Endothelial cell of hepatic sinusoid (primary cell): ENCODE measurements at regions not wholly inside any gene's neighbourhood (a gene's known extent, or its start where the extent isn't known, plus 50 kb on each side); places are given as distances from the start of the nearest gene placed in this dataset.
"Not testable (repeated sequence)": the region's sequence is repeated elsewhere in the genome, so short reads cannot be mapped to it uniquely, and the experiment has no call there.

Source experiments
- in situ Hi-C: cut with HindIII; loops from 2 replicates; pipeline ENCODE4 v1.10.0; 2017; ENCODE audit warnings: low sequenced_read_pairs

GRCh38 chr10:78332657-78333056 lies 299.0 kb downstream of the RPS24 start:
- in situ Hi-C loops = no loop called here

- in situ Hi-C loops = no loop called here
Measured at GRCh38 chr10:78333362-78334143, 299.9 kb downstream of the RPS24 start.

- in situ Hi-C loops = no loop called here
Measured at GRCh38 chr10:78335371-78335690, 301.7 kb downstream of the RPS24 start.

GRCh38 chr10:78335691-78336401 lies 302.2 kb downstream of the RPS24 start:
- in situ Hi-C loops = no loop called here

- in situ Hi-C loops = no loop called here
Measured at GRCh38 chr10:78336402-78336791, 302.7 kb downstream of the RPS24 start.

- in situ Hi-C loops = no loop called here
Measured at GRCh38 chr10:78337016-78337415, 303.4 kb downstream of the RPS24 start.

GRCh38 chr10:78337646-78338391 lies 304.2 kb downstream of the RPS24 start:
- in situ Hi-C loops = no loop called here

- in situ Hi-C loops = no loop called here
Measured at GRCh38 chr10:78338717-78339116, 305.1 kb downstream of the RPS24 start.

GRCh38 chr10:78339251-78339650 lies 305.6 kb downstream of the RPS24 start:
- in situ Hi-C loops = no loop called here

GRCh38 chr10:78341953-78342614 lies 308.4 kb downstream of the RPS24 start:
- in situ Hi-C loops = no loop called here

GRCh38 chr10:78342827-78343653 lies 309.4 kb downstream of the RPS24 start:
- in situ Hi-C loops = no loop called here

- in situ Hi-C loops = not testable (repeated sequence)
Measured at GRCh38 chr10:78344257-78344656, 310.6 kb downstream of the RPS24 start.

- in situ Hi-C loops = not testable (repeated sequence)
Measured at GRCh38 chr10:78345515-78345914, 311.9 kb downstream of the RPS24 start.

GRCh38 chr10:78346721-78347120 lies 313.1 kb downstream of the RPS24 start:
- in situ Hi-C loops = no loop called here

- in situ Hi-C loops = no loop called here
Measured at GRCh38 chr10:78348411-78349164, 314.9 kb downstream of the RPS24 start.

GRCh38 chr10:78349165-78349516 lies 315.5 kb downstream of the RPS24 start:
- in situ Hi-C loops = no loop called here

- in situ Hi-C loops = no loop called here
Measured at GRCh38 chr10:78349911-78350663, 316.4 kb downstream of the RPS24 start.

- in situ Hi-C loops = no loop called here
Measured at GRCh38 chr10:78351283-78351682, 317.6 kb downstream of the RPS24 start.

- in situ Hi-C loops = no loop called here
Measured at GRCh38 chr10:78351809-78352208, 318.1 kb downstream of the RPS24 start.
